ENCODE measurements at regions not wholly inside any gene's neighbourhood (a gene's known extent, or its start where the extent isn't known, plus 50 kb on each side); places are given as distances from the start of the nearest gene placed in this dataset.
"Not testable (repeated sequence)": the region's sequence is repeated elsewhere in the genome, so short reads cannot be mapped to it uniquely, and the experiment has no call there.

GRCh38 chr18:68428661-68429060, 286.2 kb downstream of the TMX3 start:
- no peak for DNase-seq

DNA sequence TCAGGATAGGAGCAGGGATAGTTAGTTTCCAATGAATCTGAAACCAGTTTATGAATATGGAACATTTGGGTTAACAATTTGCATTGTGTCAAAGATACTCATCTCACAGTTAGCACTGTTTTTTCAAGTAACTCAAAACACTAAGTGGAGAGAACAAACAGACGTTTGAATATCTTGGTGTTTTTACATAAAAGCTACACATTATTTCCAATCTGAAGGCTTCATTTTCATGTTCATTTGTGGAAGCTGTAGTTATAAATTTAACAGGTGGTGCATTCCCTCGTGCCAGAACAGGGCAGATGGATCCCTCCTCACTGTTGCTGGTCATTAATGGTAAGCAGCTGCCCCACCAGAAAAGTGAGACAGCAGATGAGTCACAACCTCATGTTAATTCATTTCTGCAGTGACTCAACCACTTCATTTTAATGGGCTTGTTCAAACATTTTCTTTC, 286.9 kb downstream of the TMX3 start:
- no peak for DNase-seq

- DNase-seq = no peak
Measured at GRCh38 chr18:68426731-68427315, 288.1 kb downstream of the TMX3 start.

DNA sequence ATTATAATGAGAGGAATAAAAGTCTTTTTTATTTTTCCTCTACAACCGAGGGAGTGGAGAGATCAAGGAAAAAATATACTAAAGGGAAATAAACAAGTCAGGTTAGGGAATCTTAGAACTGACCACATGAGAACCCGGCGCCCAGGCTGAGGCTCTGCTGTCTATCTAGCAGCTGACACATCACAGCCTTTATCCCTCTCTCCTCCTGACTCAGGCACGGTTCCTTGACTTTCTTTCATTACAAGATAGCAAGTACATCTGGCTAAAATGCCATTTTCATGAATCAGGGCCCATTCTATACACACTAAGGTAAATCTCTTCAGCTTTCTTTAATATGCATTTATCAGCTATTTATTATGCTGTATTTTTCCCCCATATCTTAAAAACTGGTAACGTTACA, 296.0 kb downstream of the TMX3 start:
- no peak for DNase-seq

- no peak for DNase-seq
Measured at GRCh38 chr18:68418226-68418868, 296.6 kb downstream of the TMX3 start.

- no peak for DNase-seq
Measured at GRCh38 chr18:68417826-68418225, 297.1 kb downstream of the TMX3 start.

DNA sequence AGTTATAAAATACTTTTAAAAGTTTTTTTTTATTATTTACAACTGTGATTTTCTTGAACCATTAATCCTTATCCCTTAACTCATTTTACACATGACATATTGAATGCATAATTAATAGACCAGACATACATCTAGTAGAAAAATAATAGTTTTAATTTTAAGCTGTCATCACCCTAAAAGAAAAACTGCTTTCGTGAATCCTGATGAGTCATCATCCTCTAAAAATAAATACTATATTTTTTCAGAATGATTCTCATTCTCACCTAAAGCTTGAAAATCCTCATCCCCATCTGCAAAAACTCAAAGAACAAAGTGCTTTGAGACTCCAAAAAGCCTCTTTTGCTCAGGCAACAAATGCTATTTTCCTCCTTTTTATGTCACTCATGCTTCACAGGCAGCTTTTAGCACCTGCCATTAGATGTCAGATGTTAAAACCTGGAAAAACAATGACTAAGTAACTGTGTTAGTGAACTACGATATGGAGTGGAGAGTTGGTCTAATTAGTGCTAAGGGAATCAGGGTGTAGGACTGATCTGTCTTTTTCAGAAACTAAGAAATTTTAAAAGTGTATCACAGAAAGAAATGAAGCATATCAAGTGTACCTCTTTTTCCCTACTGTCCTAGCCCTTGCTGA, 297.6 kb downstream of the TMX3 start:
- DNase-seq = no peak

DNA sequence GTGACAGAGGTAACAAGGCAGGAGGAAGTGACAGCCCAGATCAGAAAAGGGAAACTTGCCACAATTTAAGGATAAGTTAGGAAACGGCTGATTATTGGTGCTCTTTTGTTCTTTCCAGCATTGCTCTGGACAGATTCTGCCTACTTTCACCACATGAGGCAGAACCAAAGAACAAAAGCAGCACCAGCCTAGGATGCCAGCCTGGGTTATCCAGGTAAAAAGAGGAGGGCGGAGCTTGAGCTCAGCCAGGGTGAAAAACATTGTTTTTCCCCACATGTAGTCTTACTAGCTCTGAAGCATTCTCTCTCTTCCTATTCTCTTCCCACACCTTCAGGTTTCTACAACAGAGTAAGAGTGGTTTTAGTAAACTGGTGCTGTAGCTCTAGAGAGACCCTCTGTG, 300.5 kb downstream of the TMX3 start:
- no peak for DNase-seq

- DNase-seq = no peak
Measured at GRCh38 chr18:68409576-68409975, 305.3 kb downstream of the TMX3 start.

GRCh38 chr18:68406761-68407160, 308.1 kb downstream of the TMX3 start:
- no peak for DNase-seq

DNA sequence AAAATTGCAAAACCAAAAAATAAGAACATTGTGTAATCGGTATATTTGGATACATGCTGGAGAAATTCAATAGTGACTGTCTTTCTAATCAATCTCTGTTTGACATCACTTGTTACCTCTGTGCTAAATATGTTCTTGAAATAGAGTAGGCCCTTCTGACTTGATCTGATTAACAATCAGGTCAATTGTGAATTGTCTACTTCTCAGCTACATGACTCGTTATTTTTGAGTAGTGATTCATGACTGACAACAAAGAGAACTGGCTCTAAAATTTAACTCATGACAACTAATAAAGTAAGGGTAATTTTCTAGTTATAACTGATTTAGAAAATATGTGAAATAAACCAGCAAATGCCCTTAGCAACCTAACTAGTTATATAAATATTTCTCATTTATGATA, 312.1 kb downstream of the TMX3 start:
- DNase-seq = no peak

DNA sequence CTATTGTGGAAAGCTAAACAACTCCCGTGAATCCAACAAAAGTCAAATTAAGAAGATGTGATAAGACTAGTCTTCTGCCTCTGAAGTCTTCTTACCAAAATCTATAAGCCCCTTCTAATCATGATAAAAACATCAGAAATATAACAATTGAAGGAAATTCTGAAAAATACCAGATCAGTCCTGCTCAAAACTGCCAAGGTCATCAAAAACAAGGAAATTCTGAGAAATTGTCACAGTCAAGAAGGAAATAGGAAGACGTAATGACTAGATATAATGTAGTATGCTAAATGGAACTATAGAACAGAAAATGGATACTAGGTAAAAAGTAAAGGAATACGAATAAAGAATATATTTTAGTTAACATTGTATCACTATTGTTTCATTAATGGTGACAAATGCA, 314.0 kb downstream of the TMX3 start:
- no peak for DNase-seq

GRCh38 chr18:68399721-68400120, 315.2 kb downstream of the TMX3 start:
- DNase-seq = no peak

- DNase-seq = no peak
Measured at GRCh38 chr18:68397241-68398035, 317.5 kb downstream of the TMX3 start.

DNA sequence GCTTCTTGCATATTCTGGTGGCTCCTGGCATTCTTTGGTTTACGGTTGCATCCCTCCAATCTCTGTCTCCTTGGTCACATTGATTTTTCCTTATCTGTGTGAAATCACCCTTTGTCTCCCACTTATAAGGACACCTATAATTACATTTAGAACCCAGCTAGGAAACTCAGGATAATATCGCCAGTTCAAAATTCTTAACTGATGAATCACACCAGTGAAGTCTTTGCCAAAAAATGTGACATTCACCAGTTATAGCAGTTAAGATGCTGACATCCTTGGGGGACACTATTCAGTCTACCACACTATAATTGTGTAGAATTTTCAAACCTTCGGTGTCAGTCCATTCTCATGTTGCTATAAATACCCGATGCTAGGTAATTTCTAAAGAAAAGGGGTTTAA, 320.2 kb downstream of the TMX3 start:
- DNase-seq = no peak

DNA sequence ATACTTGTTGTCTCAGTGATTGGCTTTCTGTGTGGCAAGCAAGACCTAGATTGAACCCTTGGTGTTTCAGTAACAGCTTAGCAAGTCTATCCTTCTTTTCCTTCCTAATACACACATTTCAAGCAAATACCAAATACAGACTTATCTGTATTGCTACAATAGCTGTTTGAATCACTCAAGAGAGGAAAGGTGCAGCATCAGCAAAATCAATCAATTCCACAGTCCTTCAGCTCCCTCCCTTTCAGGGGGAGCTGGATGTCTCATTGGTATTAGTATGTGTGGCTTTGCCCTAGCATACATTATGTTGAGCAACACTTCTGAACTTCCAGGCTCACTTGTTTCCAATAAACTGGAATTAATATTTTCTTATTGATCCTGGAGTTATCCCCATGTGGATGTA, 323.1 kb downstream of the TMX3 start:
- no peak for DNase-seq

DNA sequence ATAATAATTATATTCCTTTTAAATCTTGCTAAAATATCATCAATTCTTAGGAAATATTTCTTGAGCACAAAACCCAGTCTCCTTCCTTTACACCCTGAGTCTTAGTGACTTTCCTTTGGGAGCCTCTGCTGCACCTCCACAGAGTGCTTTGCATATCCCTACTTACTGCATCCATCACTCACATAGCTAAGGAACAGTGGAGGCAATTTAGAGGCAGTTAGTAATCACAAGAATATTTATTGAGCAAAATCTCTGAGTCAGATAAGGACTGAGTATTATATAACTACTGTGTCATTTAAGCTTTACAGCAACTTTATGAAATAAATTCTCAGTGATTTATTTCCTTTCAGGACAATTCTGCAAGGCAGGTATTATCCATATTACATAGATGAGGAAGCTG, 327.7 kb downstream of the TMX3 start:
- DNase-seq = no peak

GRCh38 chr18:68383979-68384378, 330.9 kb downstream of the TMX3 start:
- DNase-seq = not testable (repeated sequence)

DNA sequence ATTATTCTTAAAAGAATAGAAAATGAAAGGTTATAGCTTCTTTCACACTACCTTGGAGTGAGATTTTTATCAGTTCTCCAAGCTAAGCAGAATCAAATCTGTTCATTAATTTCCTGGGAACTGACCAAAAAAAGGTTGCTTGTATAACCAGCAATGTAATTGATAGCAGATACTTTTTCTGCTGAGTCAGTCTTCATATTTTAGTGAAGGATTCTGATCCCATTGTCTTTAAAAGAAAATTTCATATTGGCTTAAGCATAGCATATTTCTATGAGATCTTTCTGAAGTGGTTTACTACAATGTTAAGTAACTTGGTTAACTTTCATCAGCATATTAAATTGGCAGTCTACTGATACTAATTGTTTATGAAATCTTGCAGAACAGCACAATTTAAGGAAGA, 338.0 kb downstream of the TMX3 start:
- no peak for DNase-seq

DNA sequence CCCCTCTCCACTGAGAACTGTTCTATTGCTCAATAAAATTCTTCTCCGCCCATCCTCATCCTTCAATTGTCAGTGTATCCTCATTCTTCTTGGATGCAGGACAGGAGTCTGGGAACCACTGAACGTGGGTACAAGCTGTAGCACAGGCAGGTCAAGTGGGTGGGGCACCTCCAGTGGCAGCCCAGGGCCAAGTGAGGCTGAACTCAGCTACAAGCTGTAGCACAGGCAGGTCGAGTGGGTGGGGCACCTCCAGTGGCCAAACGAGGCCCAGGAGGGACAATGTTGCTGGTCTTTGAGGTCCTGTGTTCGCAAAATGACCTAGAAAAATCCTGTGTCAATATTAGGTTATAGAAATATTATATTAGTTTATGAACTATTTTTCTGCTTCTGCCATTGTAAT, 352.0 kb downstream of the TMX3 start:
- DNase-seq = no peak

DNA sequence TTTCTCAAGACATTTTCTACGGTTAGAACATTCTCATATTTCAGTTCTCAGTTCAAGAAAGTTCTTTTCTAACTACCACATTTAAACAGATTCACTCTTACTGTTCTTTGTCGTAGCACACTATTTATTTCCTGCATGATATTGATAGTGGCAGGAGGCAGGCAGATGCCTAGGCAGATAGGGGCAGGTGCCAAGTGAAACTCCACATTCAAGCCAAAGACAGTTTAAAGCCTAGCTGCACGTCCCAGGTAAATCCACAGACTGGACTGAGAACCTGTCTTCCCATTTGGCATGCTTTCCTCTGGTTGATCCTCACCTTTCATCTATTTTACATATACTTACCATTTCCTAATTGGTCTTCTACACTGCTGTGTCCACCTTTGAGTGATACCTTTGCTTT, 359.3 kb downstream of the TMX3 start:
- no peak for DNase-seq

DNA sequence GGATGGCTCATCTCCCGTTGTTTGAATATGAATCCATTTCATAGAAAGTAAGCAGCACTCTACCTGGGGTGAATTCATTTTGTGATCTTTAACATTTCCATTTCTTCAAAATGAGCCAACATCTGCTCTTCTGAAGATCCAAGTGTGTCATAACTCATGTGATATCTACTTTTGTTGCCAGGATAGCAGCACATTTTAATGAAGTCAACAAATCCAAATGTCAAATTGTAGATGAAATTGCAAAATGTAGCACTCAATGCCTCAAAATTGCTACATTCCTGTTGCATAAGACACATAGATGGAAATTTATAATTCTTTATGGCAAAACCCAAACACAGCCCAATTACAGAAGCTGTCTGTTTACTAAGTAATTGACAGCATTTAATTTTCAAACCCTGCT, 360.7 kb downstream of the TMX3 start:
- no peak for DNase-seq

GRCh38 chr18:68342039-68342659, 372.8 kb downstream of the TMX3 start:
- DNase-seq = no peak
